ENCODE measurements at regions not wholly inside any gene's neighbourhood (a gene's known extent, or its start where the extent isn't known, plus 50 kb on each side); places are given as distances from the start of the nearest gene placed in this dataset.

DNA sequence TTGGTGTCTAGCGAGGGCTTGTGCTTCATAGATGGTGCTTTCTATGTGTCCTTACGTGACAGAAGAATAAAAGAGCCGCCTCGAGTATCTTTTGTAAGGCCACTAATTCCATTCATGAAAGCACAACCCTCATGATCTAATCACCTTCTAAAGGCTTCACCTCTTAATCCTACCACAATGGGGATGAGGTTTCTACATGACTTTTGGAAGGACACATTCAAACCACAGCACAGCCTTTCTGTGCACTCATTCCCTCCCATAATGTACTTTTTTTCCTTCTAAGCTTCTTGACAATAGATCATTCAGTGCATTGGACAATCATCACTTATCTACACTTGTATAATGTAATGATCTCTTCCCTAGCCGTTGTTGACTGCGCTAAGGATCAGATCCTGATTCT lies 774.8 kb downstream of the BRINP1 start (continued):
- TF ChIP-seq HEYL (CRISPR knock-in tag; IDR thresholded peaks at IDR 0.05) (no peak), POLR2A (IDR thresholded peaks at IDR 0.05; ENCODE audit: low read length) (no peak), CBX8 (IDR thresholded peaks at IDR 0.05) (no peak), RARB (CRISPR knock-in tag; IDR thresholded peaks at IDR 0.05) (no peak)

DNA sequence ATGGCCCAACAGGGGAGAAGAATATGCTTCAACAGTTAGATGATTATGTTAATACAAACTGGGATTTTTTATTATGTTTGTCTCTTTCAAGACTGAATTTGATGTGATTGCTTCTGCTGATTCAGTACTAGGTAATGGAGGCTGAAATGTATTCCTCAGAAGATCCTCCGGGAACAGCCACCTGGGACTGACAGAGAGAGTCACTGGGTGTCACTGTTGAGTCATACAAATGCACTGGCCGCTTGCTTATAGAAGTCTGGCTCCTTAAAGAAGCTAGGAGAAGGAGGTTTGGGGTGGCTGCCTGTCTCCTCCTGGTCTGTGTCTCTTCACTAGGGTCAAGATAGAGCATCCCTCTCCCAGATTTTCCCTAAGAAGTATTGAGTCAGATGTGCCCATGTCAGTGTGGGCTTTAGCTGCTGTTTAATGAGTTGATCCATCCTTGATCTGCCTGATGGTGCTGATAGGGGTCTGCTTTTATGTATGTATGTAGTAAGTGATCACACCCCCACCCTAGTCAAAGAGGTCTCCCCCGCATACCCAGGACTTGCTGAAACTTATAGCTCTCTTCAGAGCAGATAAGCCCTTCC lies 773.4 kb downstream of the BRINP1 start:
- ATAC-seq (peak; percentile 95 to 96), FAIRE-seq (peak; percentile 46), DNase-seq (ENCODE audit: low read depth in 1 of 2, low spot score in 1 of 2) (peak; percentile 17 to 65)
- Histone ChIP-seq H3K9me3 (no peaks in the 10 kb centered on the region), H3K4me1 (0 out of 3 replicates have a peak, but pooled peaks cover 7% of the 10 kb centered on the region), H3K4me2 (no peak overlapping the region), H3K27ac (peak overlapping the region in 1 of 2 experiments; percentile 46; a peak in 2 of 6 replicates), H3K4me3 (no peak overlapping the region)
- TF ChIP-seq SMC3 (IDR thresholded peaks at IDR 0.05), result peak; percentile 85
- TF ChIP-seq, protein P1, sequence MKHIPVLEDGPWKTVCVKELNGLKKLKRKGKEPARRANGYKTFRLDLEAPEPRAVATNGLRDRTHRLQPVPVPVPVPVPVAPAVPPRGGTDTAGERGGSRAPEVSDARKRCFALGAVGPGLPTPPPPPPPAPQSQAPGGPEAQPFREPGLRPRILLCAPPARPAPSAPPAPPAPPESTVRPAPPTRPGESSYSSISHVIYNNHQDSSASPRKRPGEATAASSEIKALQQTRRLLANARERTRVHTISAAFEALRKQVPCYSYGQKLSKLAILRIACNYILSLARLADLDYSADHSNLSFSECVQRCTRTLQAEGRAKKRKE (CRISPR knock-in tag; IDR thresholded peaks at IDR 0.05; ENCODE audit: low read depth), result no peak
- peak; percentile 87 to 88 for TF ChIP-seq RAD21 (conservative IDR thresholded peaks at IDR 0.05 in 1 of 2, IDR thresholded peaks at IDR 0.05 in 1 of 2)
- TF ChIP-seq, protein P2, sequence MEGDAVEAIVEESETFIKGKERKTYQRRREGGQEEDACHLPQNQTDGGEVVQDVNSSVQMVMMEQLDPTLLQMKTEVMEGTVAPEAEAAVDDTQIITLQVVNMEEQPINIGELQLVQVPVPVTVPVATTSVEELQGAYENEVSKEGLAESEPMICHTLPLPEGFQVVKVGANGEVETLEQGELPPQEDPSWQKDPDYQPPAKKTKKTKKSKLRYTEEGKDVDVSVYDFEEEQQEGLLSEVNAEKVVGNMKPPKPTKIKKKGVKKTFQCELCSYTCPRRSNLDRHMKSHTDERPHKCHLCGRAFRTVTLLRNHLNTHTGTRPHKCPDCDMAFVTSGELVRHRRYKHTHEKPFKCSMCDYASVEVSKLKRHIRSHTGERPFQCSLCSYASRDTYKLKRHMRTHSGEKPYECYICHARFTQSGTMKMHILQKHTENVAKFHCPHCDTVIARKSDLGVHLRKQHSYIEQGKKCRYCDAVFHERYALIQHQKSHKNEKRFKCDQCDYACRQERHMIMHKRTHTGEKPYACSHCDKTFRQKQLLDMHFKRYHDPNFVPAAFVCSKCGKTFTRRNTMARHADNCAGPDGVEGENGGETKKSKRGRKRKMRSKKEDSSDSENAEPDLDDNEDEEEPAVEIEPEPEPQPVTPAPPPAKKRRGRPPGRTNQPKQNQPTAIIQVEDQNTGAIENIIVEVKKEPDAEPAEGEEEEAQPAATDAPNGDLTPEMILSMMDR (IDR thresholded peaks at IDR 0.05), result peak; percentile 67
- WGBS (ENCODE audit: missing lambda C conversion rate), result 13% methylated on average over 3 of the region's 3 CpGs
- ChIA-PET CTCF (interaction anchor here (0.6 to 2.0 kb wide), 21 partner anchors 9 to 1646 kb away, joined by 3 to 9 read pairs (median 4); no protein-coding TSS in a partner anchor), POLR2A (no interaction called here)

DNA sequence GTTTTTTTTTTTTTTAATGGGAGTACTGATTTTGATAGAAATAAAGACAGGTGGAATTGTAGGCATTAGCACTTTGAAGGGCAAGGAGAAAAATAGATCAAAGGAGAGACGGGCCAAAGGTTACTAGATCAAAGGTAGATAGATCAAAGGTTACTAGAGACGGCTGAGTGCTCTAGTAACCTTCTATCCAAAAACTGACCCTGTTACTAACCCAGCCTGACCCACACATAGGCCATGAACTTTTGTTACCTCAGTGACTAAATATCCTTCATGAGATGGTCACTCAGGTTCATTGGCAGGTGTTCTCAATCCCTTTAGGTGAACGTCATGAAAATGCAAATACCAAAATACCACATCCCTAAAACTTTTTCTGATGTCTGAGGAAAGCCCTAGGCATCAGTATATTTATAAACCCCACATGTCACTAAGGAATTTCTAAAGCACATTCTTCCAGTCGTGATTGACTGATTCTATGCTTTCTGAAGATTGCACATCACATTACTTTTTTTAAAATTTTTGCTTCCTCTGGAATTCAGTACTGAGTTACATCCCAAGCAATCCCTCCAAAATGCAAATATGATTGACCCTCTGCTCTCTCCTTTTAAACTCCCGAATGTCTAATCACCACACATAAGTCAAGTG lies 772.7 kb downstream of the BRINP1 start:
- WGBS (ENCODE audit: missing lambda C conversion rate), result 46% methylated on average over 5 of the region's 5 CpGs
- Histone ChIP-seq H3K9me3 (no peaks in the 10 kb centered on the region), H3K27ac (peak overlapping the region in 1 of 2 experiments; percentile 46; a peak in 2 of 6 replicates), H3K4me2 (no peak overlapping the region), H3K4me3 (no peak overlapping the region), H3K4me1 (0 out of 3 replicates have a peak, but pooled peaks cover 7% of the 10 kb centered on the region)
- FAIRE-seq (no peak), DNase-seq (ENCODE audit: low read depth in 1 of 2, low spot score in 1 of 2) (no peak), ATAC-seq (no peak)
- ChIA-PET POLR2A (no interaction called here), CTCF (interaction anchor here (0.6 to 2.0 kb wide), 21 partner anchors 8 to 1646 kb away, joined by 3 to 9 read pairs (median 4); no protein-coding TSS in a partner anchor)
- TF ChIP-seq EP300 (IDR thresholded peaks at IDR 0.05) (no peak), FOXS1 (CRISPR knock-in tag; IDR thresholded peaks at IDR 0.05) (no peak), HEYL (CRISPR knock-in tag; IDR thresholded peaks at IDR 0.05) (no peak), ZFP36 (IDR thresholded peaks at IDR 0.05; ENCODE audit: borderline replicate concordance, partially characterized antibody) (no peak), ZNF302 (CRISPR knock-in tag; IDR thresholded peaks at IDR 0.05) (no peak), MAFK (IDR thresholded peaks at IDR 0.05; ENCODE audit: partially characterized antibody) (no peak), TP53 (CRISPR knock-in tag; IDR thresholded peaks at IDR 0.05) (no peak), EHF (CRISPR knock-in tag; IDR thresholded peaks at IDR 0.05) (no peak), CBX8 (IDR thresholded peaks at IDR 0.05) (no peak), CEBPB (IDR thresholded peaks at IDR 0.05) (no peak), MAZ (IDR thresholded peaks at IDR 0.05; ENCODE audit: borderline replicate concordance, low read depth, low read length) (no peak), RNF2 (IDR thresholded peaks at IDR 0.05; ENCODE audit: borderline replicate concordance, low read depth) (no peak), RAD21 (conservative IDR thresholded peaks at IDR 0.05 in 1 of 2, IDR thresholded peaks at IDR 0.05 in 1 of 2) (no peak), KDM5A (IDR thresholded peaks at IDR 0.05) (no peak), NR3C1 (IDR thresholded peaks at IDR 0.05) (no peak), HOXB5 (CRISPR knock-in tag; IDR thresholded peaks at IDR 0.05) (no peak), RFX5 (IDR thresholded peaks at IDR 0.05) (no peak)
- TF ChIP-seq, protein P3, sequence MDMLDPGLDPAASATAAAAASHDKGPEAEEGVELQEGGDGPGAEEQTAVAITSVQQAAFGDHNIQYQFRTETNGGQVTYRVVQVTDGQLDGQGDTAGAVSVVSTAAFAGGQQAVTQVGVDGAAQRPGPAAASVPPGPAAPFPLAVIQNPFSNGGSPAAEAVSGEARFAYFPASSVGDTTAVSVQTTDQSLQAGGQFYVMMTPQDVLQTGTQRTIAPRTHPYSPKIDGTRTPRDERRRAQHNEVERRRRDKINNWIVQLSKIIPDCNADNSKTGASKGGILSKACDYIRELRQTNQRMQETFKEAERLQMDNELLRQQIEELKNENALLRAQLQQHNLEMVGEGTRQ (IDR thresholded peaks at IDR 0.05), result no peak
- TF ChIP-seq, protein P4, sequence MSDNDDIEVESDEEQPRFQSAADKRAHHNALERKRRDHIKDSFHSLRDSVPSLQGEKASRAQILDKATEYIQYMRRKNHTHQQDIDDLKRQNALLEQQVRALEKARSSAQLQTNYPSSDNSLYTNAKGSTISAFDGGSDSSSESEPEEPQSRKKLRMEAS (IDR thresholded peaks at IDR 0.05), result no peak
- TF ChIP-seq, protein P5, sequence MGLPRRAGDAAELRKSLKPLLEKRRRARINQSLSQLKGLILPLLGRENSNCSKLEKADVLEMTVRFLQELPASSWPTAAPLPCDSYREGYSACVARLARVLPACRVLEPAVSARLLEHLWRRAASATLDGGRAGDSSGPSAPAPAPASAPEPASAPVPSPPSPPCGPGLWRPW (IDR thresholded peaks at IDR 0.05), result no peak

Data from A549 (cell line).